Esophagus squamous epithelium (tissue), 5 donors: ENCODE measurements at regions not wholly inside any gene's neighbourhood (a gene's known extent, or its start where the extent isn't known, plus 50 kb on each side); places are given as distances from the start of the nearest gene placed in this dataset.

Experiments
- DNase-seq: peaks from one replicate; lab custom pipeline; 2025; lab: John Stamatoyannopoulos, UW
- H3K27ac ChIP-seq, 4 donors: fragments of 200-600 bp; sonication (generic); one replicate each; pipeline ENCODE4 v1.5.1; 2016 to 2019; ENCODE audit warnings: mild to moderate bottlenecking in 1 of 4
- H3K27me3 ChIP-seq, 4 donors: fragments of 200-600 bp; sonication (generic); 1 replicate in 3 of 4; 2 replicates in 1 of 4; pipeline versions ENCODE4 v1.5.1 to v1.6.0; 2017 to 2021; ENCODE audit warnings: antibody characterized with exemption in 1 of 4
- H3K36me3 ChIP-seq, 3 donors: fragments of 200-600 bp; sonication (generic); one replicate each; pipeline ENCODE4 v1.5.1; 2016 to 2019
- H3K4me1 ChIP-seq, 3 donors: fragments of 200-600 bp; sonication (generic); one replicate each; pipeline ENCODE4 v1.5.1; 2017 to 2019
- H3K4me3 ChIP-seq, 4 donors: fragments of 200-600 bp; sonication (generic); 1 replicate in 3 of 4; 2 replicates in 1 of 4; pipeline ENCODE4 v1.5.1; 2016 to 2019; ENCODE audit warnings: mild to moderate bottlenecking in 2 of 4, moderate library complexity in 1 of 4
- H3K9me3 ChIP-seq, 3 donors: fragments of 200-600 bp; sonication (generic); one replicate each; pipeline ENCODE4 v1.5.1; 2016 to 2019
- POLR2A ChIP-seq, 4 donors: fragments of 450-650 bp; IDR thresholded peaks; one replicate each; pipeline ENCODE4 v1.6.1; 2017; ENCODE audit warnings: antibody characterized with exemption in 4 of 4, mild to moderate bottlenecking in 4 of 4, moderate library complexity in 3 of 4
- WGBS, 2 donors: methylation state at CpG; one replicate each; pipeline ENCODE4 v1.1.5; 2018; 5-methylcytosine and 5-hydroxymethylcytosine counted together
- intact Hi-C: fragments of 100-400 bp; cut with DNase I; formaldehyde crosslinking; loops from one replicate; pipeline ENCODE4 v1.15.0; 2022
- TF ChIP-seq, protein P1 (sequence below), 6 experiments: fragments of 450-650 bp in 4 of 6; fragments of 200-600 bp in 2 of 6; sonication (generic) in 2 of 6; IDR thresholded peaks; one replicate each; pipeline ENCODE4 v1.5.1; 2016 to 2019; ENCODE audit warnings: antibody characterized with exemption in 6 of 6, mild to moderate bottlenecking in 4 of 6, moderate library complexity in 4 of 6
- donor health status: DM: yes; HTN: yes; CAD: no.

GRCh38 chr20:40232756-40233155 is 456.3 kb downstream of the MAFB start:
- Histone ChIP-seq H3K27ac (no peak overlapping the region), H3K9me3 (no peaks in the 10 kb centered on the region), H3K4me3 (no peak overlapping the region), H3K36me3 (no peaks in the 10 kb centered on the region), H3K27me3 (peaks cover 0 to 6% (median 0%) of the 10 kb centered on the region in 4 donors), H3K4me1 (no peaks in the 10 kb centered on the region)
- intact Hi-C loops = no loop called here
- no peak for DNase-seq
- TF ChIP-seq, protein P1, sequence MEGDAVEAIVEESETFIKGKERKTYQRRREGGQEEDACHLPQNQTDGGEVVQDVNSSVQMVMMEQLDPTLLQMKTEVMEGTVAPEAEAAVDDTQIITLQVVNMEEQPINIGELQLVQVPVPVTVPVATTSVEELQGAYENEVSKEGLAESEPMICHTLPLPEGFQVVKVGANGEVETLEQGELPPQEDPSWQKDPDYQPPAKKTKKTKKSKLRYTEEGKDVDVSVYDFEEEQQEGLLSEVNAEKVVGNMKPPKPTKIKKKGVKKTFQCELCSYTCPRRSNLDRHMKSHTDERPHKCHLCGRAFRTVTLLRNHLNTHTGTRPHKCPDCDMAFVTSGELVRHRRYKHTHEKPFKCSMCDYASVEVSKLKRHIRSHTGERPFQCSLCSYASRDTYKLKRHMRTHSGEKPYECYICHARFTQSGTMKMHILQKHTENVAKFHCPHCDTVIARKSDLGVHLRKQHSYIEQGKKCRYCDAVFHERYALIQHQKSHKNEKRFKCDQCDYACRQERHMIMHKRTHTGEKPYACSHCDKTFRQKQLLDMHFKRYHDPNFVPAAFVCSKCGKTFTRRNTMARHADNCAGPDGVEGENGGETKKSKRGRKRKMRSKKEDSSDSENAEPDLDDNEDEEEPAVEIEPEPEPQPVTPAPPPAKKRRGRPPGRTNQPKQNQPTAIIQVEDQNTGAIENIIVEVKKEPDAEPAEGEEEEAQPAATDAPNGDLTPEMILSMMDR (IDR thresholded peaks at IDR 0.05) = no peak
- no peak for TF ChIP-seq POLR2A (IDR thresholded peaks at IDR 0.05)

DNA sequence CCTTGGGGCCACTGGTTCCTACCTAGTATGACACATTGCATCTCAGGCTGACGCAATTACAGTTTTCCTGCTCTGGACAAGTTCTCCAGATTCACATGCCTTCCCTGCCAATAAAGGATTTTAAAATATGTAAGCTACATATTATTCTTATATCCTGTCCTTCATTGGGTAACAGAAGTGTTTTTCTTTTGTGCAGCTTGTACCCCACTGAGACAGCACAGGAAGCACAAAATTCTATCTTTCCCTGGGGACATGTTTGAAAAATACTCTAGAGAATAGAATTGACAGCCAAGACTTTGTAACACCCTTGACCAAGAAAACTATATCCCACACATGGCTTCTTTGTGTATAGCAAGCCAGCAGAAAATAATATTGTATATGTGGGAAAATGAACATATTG is 456.8 kb downstream of the MAFB start:
- Histone ChIP-seq H3K9me3 (no peaks in the 10 kb centered on the region), H3K4me1 (no peaks in the 10 kb centered on the region), H3K4me3 (no peak overlapping the region), H3K36me3 (no peaks in the 10 kb centered on the region), H3K27me3 (peaks cover 0 to 6% (median 0%) of the 10 kb centered on the region in 4 donors), H3K27ac (no peak overlapping the region)
- no peak for DNase-seq
- intact Hi-C loops = no loop called here
- TF ChIP-seq POLR2A (IDR thresholded peaks at IDR 0.05) = no peak
- TF ChIP-seq, protein P1 (IDR thresholded peaks at IDR 0.05) = no peak
- WGBS, 2 donors = 73 to 79% methylated on average over 1 of the region's 1 CpG

DNA sequence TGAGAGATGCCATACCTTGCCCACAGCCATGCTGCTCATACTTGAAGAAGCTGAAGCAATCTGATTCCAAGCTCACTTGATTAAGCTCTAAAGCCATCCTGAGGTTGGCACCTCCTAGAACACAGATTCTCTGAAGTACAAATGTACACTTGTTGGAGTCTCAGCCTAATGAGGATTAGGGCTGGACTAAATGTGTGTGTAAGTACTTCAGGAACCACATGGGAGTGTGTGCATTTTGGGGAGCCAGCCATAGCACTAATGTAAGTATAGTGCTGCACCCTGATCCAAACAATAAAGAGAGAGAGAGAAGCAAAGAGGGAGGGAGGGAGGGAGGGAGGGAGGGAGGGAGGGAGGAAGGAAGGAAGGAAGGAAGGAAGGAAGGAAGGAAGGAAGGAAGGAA is 458.6 kb downstream of the MAFB start:
- Histone ChIP-seq H3K4me3 (no peak overlapping the region), H3K4me1 (no peaks in the 10 kb centered on the region), H3K36me3 (no peaks in the 10 kb centered on the region), H3K9me3 (no peaks in the 10 kb centered on the region), H3K27ac (no peak overlapping the region), H3K27me3 (no peaks in the 10 kb centered on the region)
- intact Hi-C loops = no loop called here
- no peak for DNase-seq
- no peak for TF ChIP-seq POLR2A (IDR thresholded peaks at IDR 0.05)
- TF ChIP-seq, protein P1 (IDR thresholded peaks at IDR 0.05) = no peak

DNA sequence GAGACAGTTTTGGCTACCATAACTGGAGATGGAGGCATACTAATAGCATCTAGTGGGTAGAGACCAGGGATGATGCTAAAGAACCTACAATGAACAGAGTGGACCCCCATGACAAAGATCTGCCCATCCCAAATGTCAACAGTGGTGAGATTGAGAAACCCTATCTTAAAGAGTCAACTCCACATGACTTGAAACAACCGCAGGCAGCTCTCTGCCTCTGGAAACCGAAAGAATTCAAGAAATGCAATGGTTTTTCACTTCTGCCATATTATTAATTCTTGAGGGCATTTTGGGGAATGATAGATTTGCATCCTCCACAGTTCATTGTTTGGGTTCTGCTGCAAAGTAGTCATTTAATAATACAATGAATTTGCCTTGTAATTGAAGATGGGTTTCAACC is 463.4 kb downstream of the MAFB start:
- no peak for TF ChIP-seq POLR2A (IDR thresholded peaks at IDR 0.05)
- TF ChIP-seq, protein P1 (IDR thresholded peaks at IDR 0.05) = no peak
- Histone ChIP-seq H3K4me1 (no peaks in the 10 kb centered on the region), H3K36me3 (no peaks in the 10 kb centered on the region), H3K27ac (no peak overlapping the region), H3K9me3 (no peaks in the 10 kb centered on the region), H3K27me3 (peaks cover 0 to 3% (median 0%) of the 10 kb centered on the region in 4 donors), H3K4me3 (no peak overlapping the region)
- intact Hi-C loops = no loop called here
- DNase-seq = no peak
- 83 to 85% methylated on average over 2 of the region's 2 CpGs for WGBS, 2 donors

DNA sequence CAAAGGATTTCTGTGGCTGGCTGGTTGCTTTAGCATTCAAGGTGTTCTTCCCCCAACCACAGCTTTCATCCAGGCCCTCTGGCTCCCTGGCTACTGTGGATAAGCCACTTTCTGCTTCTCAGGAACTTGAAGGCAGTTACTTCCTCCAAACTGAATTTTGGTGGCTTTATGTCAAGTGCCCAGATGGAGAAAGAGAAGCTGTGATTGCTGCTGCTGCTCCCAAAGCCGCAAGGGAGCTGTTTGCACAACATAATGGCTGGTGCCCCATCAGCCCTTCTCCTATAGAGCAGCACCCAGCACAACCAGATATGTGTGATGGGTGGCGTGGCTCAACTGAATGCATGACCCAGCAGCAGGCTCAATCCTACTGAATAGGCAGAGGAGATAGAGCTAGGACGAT is 465.2 kb downstream of the MAFB start:
- TF ChIP-seq, protein P1 (IDR thresholded peaks at IDR 0.05) = no peak
- no peak for TF ChIP-seq POLR2A (IDR thresholded peaks at IDR 0.05)
- Histone ChIP-seq H3K4me1 (no peaks in the 10 kb centered on the region), H3K4me3 (no peak overlapping the region), H3K27ac (no peak overlapping the region), H3K27me3 (peaks cover 0 to 3% (median 0%) of the 10 kb centered on the region in 4 donors), H3K36me3 (no peaks in the 10 kb centered on the region), H3K9me3 (no peaks in the 10 kb centered on the region)
- intact Hi-C loops = no loop called here
- 80 to 87% methylated on average over 3 of the region's 3 CpGs for WGBS, 2 donors
- DNase-seq = no peak
